GM23248 (cell line): ENCODE measurements at regions not wholly inside any gene's neighbourhood (a gene's known extent, or its start where the extent isn't known, plus 50 kb on each side); places are given as distances from the start of the nearest gene placed in this dataset.

ENCODE experiments used
- EZH2 ChIP-seq: fragments of 200-600 bp; sonication (generic); IDR thresholded peaks from 2 replicates; pipeline ENCODE4 v1.6.1; 2018; ENCODE audit warnings: antibody characterized with exemption, mild to moderate bottlenecking; ENCODE audit not compliant: insufficient read depth, poor library complexity, severe bottlenecking
- EZH2phosphoT487 ChIP-seq: fragments of 200-600 bp; sonication (generic); IDR thresholded peaks from 2 replicates; pipeline ENCODE4 v1.6.1; 2018; ENCODE audit warnings: antibody characterized with exemption, moderate library complexity, mild to moderate bottlenecking, low read depth; ENCODE audit not compliant: insufficient read depth

DNA sequence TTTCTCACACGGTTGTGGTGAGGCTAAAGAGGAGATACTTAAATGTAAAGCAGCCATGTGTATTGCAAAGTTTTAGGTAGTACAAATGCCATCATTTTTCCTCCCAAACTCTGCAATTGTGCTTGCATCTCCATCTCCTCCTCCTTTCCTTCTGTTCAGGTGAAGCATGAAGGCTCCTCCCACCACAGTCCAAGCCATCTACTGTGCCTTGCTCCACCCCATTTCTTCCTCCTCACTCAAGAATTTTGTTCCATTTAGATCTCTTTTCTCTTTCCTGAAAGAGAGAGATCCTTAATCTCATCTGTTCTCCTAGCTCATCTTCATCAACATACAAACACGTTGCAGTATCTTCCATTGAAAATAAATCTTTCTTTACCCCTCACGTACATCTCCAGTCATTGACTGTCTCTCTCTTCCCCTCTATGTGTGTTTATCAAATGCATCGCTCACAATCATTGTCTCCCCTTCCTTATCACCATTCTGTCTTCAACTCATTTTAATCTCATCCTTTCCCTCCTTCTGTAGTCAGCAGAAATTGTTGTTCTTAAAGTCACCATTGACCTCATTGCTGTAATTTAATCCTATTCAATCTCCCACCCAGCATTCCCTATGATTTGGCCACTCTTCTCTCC lies 392.1 kb downstream of the RAD51AP2 start:
- TF ChIP-seq EZH2phosphoT487 = no peak
- TF ChIP-seq EZH2 = no peak
